ENCODE measurements at regions not wholly inside any gene's neighbourhood (a gene's known extent, or its start where the extent isn't known, plus 50 kb on each side); places are given as distances from the start of the nearest gene placed in this dataset.

DNA sequence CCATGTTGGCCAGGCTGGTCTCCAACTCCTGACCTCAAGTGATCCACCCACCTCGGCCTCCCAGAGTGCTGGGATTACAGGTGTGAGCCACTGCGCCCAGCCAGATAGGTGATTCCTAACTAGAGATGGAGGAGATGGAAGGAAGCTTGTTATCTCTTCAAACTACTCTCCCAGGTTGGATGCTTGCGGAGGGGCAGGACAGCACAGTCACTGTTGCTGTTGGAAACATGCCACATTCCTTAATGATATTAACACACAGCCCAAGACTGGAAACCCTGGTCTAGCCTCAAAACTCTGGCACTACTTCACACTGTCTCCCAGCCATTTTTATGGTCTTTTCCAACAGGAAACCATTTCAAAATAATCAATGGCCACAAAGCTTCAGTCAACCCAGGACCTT, 468.8 kb upstream of the NRP1 start:
- TF ChIP-seq YY1 (IDR thresholded peaks at IDR 0.05; ENCODE audit: insufficient read depth, insufficient read length) (no peak), SUZ12 (IDR thresholded peaks at IDR 0.05; ENCODE audit: extremely low read depth, insufficient read depth, insufficient read length) (no peak)

All from NT2/D1 (cell line).